Neural progenitor cell (in vitro differentiated cells): ENCODE measurements at regions not wholly inside any gene's neighbourhood (a gene's known extent, or its start where the extent isn't known, plus 50 kb on each side); places are given as distances from the start of the nearest gene placed in this dataset.

Experiments used
- DNase-seq: peaks from one replicate; pipeline ENCODE4 v3.0.0-alpha.2; 2016; ENCODE audit warnings: low spot score
- H2AFZ ChIP-seq: fragments of 200-600 bp; sonication (generic); replicated peaks from 2 replicates; pipeline ENCODE4 v1.6.1; 2016; ENCODE audit warnings: antibody characterized with exemption
- H3F3A ChIP-seq: fragments of 200-600 bp; sonication (generic); 2 replicates; pipeline ENCODE4 v1.6.1; 2016; ENCODE audit warnings: antibody characterized with exemption, low read depth
- H3K27ac ChIP-seq: fragments of 200-600 bp; sonication (generic); 2 replicates; pipeline ENCODE4 v1.5.1; 2016; ENCODE audit warnings: mild to moderate bottlenecking
- H3K27me3 ChIP-seq: fragments of 200-600 bp; sonication (generic); 2 replicates; pipeline ENCODE4 v1.6.1; 2016; ENCODE audit warnings: mild to moderate bottlenecking, moderate library complexity
- H3K36me3 ChIP-seq: fragments of 200-600 bp; sonication (generic); 2 replicates; pipeline ENCODE4 v1.5.1; 2016
- H3K4me1 ChIP-seq: fragments of 200-600 bp; sonication (generic); 2 replicates; pipeline ENCODE4 v1.6.1; 2016; ENCODE audit warnings: mixed run types
- H3K4me2 ChIP-seq: fragments of 200-600 bp; sonication (generic); 2 replicates; pipeline ENCODE4 v1.6.1; 2016
- H3K4me3 ChIP-seq: fragments of 200-600 bp; sonication (generic); 2 replicates; pipeline ENCODE4 v1.5.1; 2016
- H3K79me2 ChIP-seq: fragments of 200-600 bp; sonication (generic); 2 replicates; pipeline ENCODE4 v1.6.1; 2016; ENCODE audit warnings: low read depth
- H3K9ac ChIP-seq: fragments of 200-600 bp; sonication (generic); 2 replicates; pipeline ENCODE4 v1.6.1; 2016
- H3K9me3 ChIP-seq: fragments of 200-600 bp; sonication (generic); 2 replicates; pipeline ENCODE4 v1.5.1; 2016; ENCODE audit warnings: low read depth
- H4K20me1 ChIP-seq: fragments of 200-600 bp; sonication (generic); 2 replicates; pipeline ENCODE4 v1.6.1; 2016; ENCODE audit warnings: low read depth
- H3K27ac Mint-ChIP-seq: 3 replicates; pipeline ENCODE4 v1.8.0; 2021; ENCODE audit warnings: mixed read lengths
- H3K27me3 Mint-ChIP-seq: 2 replicates; pipeline ENCODE4 v1.8.0; 2022; ENCODE audit warnings: low read depth, mild to moderate bottlenecking, inconsistent platforms, moderate library complexity, mixed read lengths; ENCODE audit not compliant: insufficient read depth
- H3K36me3 Mint-ChIP-seq: 3 replicates; pipeline ENCODE4 v1.8.0; 2021; ENCODE audit warnings: mixed read lengths
- H3K4me1 Mint-ChIP-seq: 3 replicates; pipeline ENCODE4 v1.8.0; 2021; ENCODE audit warnings: mixed read lengths
- H3K4me3 Mint-ChIP-seq: 3 replicates; pipeline ENCODE4 v1.8.0; 2021; ENCODE audit warnings: mild to moderate bottlenecking, moderate library complexity, mixed read lengths
- H3K9me3 Mint-ChIP-seq: 3 replicates; pipeline ENCODE4 v1.8.0; 2020; ENCODE audit warnings: mixed read lengths
- EZH2 ChIP-seq: fragments of 200-600 bp; sonication (generic); IDR thresholded peaks from 2 replicates; pipeline ENCODE4 v1.6.1; 2017; ENCODE audit warnings: antibody characterized with exemption, mild to moderate bottlenecking, moderate library complexity
- EZH2phosphoT487 ChIP-seq: fragments of 200-600 bp; sonication (generic); IDR thresholded peaks from 2 replicates; pipeline ENCODE4 v1.6.1; 2017; ENCODE audit warnings: antibody characterized with exemption
- TF ChIP-seq, protein P1 (sequence below): fragments of 200-600 bp; sonication (generic); IDR thresholded peaks from 2 replicates; pipeline ENCODE4 v1.5.1; 2017; ENCODE audit warnings: antibody characterized with exemption, mild to moderate bottlenecking

DNA sequence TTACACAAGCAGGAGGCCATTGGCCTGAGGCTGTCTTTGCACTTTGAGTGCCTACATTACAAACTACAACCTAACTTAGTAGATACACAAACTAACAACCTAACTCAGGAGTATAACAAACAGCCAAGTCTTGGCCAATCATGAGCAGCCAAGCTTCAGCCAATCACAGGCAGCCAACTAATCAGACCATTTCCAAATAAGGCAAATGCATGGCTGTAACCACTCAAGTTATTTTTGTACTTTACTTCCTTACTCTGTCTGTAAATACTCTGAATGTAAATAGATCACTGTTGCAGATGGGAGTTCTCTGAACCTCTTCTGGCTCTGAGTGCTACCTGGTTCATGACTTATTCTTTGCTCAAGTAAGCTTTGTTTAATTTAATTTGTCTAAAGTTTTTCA, 748.1 kb upstream of the SGCG start:
- no peaks in the 10 kb centered on the region for H3K27me3 Mint-ChIP-seq
- TF ChIP-seq EZH2: no peak
- no peak for TF ChIP-seq EZH2phosphoT487
- TF ChIP-seq, protein P1, sequence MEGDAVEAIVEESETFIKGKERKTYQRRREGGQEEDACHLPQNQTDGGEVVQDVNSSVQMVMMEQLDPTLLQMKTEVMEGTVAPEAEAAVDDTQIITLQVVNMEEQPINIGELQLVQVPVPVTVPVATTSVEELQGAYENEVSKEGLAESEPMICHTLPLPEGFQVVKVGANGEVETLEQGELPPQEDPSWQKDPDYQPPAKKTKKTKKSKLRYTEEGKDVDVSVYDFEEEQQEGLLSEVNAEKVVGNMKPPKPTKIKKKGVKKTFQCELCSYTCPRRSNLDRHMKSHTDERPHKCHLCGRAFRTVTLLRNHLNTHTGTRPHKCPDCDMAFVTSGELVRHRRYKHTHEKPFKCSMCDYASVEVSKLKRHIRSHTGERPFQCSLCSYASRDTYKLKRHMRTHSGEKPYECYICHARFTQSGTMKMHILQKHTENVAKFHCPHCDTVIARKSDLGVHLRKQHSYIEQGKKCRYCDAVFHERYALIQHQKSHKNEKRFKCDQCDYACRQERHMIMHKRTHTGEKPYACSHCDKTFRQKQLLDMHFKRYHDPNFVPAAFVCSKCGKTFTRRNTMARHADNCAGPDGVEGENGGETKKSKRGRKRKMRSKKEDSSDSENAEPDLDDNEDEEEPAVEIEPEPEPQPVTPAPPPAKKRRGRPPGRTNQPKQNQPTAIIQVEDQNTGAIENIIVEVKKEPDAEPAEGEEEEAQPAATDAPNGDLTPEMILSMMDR: no peak
- no peaks in the 10 kb centered on the region for H3K9me3 ChIP-seq
- DNase-seq: no peak
- no peaks in the 10 kb centered on the region for H3K4me1 Mint-ChIP-seq
- no peaks in the 10 kb centered on the region for H3F3A ChIP-seq
- no peaks in the 10 kb centered on the region for H4K20me1 ChIP-seq
- no peaks in the 10 kb centered on the region for H3K27me3 ChIP-seq
- no peaks in the 10 kb centered on the region for H3K79me2 ChIP-seq
- H3K9ac ChIP-seq: no peak overlapping the region
- H2AFZ ChIP-seq: peak overlapping the region; percentile 45
- H3K4me2 ChIP-seq: no peak overlapping the region
- H3K9me3 Mint-ChIP-seq: peaks cover 7% of the 10 kb centered on the region
- H3K36me3 Mint-ChIP-seq: no peaks in the 10 kb centered on the region
- H3K27ac Mint-ChIP-seq: no peak overlapping the region
- H3K4me3 ChIP-seq: no peak overlapping the region
- no peak overlapping the region for H3K4me3 Mint-ChIP-seq
- no peaks in the 10 kb centered on the region for H3K36me3 ChIP-seq
- no peak overlapping the region for H3K27ac ChIP-seq
- no peaks in the 10 kb centered on the region for H3K4me1 ChIP-seq

DNA sequence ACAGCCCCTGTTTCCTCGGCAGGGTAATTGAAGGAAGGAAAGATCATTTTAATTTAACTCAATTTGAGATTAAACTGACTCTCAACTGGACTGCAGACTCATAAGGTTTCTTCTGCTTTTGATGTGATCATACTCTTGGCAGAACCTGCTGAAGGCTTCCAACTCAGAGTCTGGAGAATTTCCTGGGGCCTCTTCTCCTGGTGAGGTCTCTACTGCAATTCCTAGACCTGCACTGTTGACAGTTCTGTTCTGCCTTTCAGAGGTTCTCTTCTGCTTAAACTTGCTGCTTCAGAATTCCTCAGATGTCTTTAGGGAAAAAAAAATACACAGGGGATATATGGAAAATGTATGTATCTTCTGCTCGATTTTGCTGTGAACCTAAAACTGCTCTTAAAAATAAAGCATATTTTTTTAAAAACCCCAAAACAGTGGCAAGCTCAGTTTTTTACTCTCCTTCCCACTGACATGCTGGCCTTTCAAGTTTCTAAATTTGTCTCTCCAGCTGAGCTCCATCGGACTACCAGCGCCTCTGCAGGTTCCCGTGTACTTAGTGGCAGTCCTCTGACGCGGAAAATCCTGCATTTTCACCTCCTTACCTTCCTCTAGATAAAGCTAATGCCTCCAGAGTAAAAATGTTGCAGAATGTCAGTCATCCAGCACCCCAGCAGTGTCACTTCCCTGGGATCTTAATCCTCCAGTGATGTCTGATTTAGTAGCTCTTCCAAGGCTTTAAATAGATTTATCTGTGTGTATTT, 733.5 kb upstream of the SGCG start:
- Mint-ChIP-seq H3K4me3 (no peak overlapping the region), H3K27me3 (peaks cover 2% of the 10 kb centered on the region)

DNA sequence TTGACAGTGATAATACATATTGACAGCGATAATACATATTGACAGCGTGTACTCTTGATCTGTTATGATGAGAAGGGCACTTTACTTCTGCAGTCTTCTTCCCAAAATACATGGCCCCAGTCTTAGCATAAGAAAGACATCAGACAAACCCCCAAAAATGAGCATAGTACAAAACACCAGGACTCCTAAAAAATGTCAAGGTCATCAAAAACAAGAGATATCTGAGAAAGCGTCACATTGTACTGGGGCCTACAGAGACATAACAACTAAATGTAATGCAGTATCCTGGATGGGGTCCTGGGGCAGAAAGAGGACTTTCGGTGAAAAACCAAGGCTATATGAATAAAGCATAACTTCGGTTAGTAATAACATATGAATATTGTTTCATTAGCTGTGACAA, 731.5 kb upstream of the SGCG start:
- no peaks in the 10 kb centered on the region for H3K9me3 ChIP-seq
- TF ChIP-seq, protein P1: no peak
- no peak for TF ChIP-seq EZH2phosphoT487
- TF ChIP-seq EZH2: no peak
- H3K27ac Mint-ChIP-seq: peak overlapping the region; percentile 20

More for the DNA sequence above, 733.5 kb upstream of the SGCG start:
- H3K36me3 Mint-ChIP-seq: no peaks in the 10 kb centered on the region
- Histone ChIP-seq H4K20me1 (no peaks in the 10 kb centered on the region), H2AFZ (peak overlapping the region; percentile 32), H3F3A (peaks cover 39% of the 10 kb centered on the region), H3K79me2 (no peaks in the 10 kb centered on the region), H3K4me1 (peaks cover 48% of the 10 kb centered on the region), H3K4me2 (peak overlapping the region; percentile 31), H3K4me3 (no peak overlapping the region), H3K9me3 (peaks cover 5% of the 10 kb centered on the region), H3K27ac (peak overlapping the region; percentile 92), H3K27me3 (no peaks in the 10 kb centered on the region), H3K36me3 (peaks cover 2% of the 10 kb centered on the region), H3K9ac (no peak overlapping the region)
- peak overlapping the region; percentile 79 for H3K27ac Mint-ChIP-seq
- peaks cover 8% of the 10 kb centered on the region for H3K9me3 Mint-ChIP-seq
- DNase-seq: peak; percentile 53
- H3K4me1 Mint-ChIP-seq: peaks cover 41% of the 10 kb centered on the region
- TF ChIP-seq EZH2 (no peak), EZH2phosphoT487 (no peak)
- TF ChIP-seq, protein P1: no peak

More for the DNA sequence above, 731.5 kb upstream of the SGCG start:
- no peaks in the 10 kb centered on the region for H4K20me1 ChIP-seq
- peaks cover 43% of the 10 kb centered on the region for H3F3A ChIP-seq
- no peaks in the 10 kb centered on the region for H3K27me3 ChIP-seq
- no peaks in the 10 kb centered on the region for H3K36me3 ChIP-seq
- Mint-ChIP-seq H3K9me3 (peaks cover 2% of the 10 kb centered on the region), H3K4me3 (no peak overlapping the region), H3K27me3 (no peaks in the 10 kb centered on the region), H3K36me3 (no peaks in the 10 kb centered on the region), H3K4me1 (peaks cover 50% of the 10 kb centered on the region)
- peaks cover 52% of the 10 kb centered on the region for H3K4me1 ChIP-seq
- no peak overlapping the region for H3K9ac ChIP-seq
- H3K4me3 ChIP-seq: no peak overlapping the region
- DNase-seq: no peak
- no peak overlapping the region for H3K4me2 ChIP-seq
- no peak overlapping the region for H2AFZ ChIP-seq
- no peak overlapping the region for H3K27ac ChIP-seq
- no peaks in the 10 kb centered on the region for H3K79me2 ChIP-seq
